Activated naive CD8-positive, alpha-beta T cell treated with anti-CD3 and anti-CD28 coated beads for 36 hours (primary cell): ENCODE measurements at regions not wholly inside any gene's neighbourhood (a gene's known extent, or its start where the extent isn't known, plus 50 kb on each side); places are given as distances from the start of the nearest gene placed in this dataset.
"Not testable (repeated sequence)": the region's sequence is repeated elsewhere in the genome, so short reads cannot be mapped to it uniquely, and the experiment has no call there.

Experiments
- DNase-seq: peaks from one replicate; pipeline ENCODE4 v3.0.0; 2021
- H3K27ac Mint-ChIP-seq: one replicate; pipeline ENCODE4 v1.8.0; 2022; ENCODE audit warnings: mild to moderate bottlenecking, moderate library complexity, mixed read lengths
- H3K27me3 Mint-ChIP-seq: one replicate; pipeline ENCODE4 v1.8.0; 2022; ENCODE audit warnings: mild to moderate bottlenecking, mixed read lengths
- H3K36me3 Mint-ChIP-seq: one replicate; pipeline ENCODE4 v1.8.0; 2021; ENCODE audit warnings: mild to moderate bottlenecking, mixed read lengths
- H3K4me1 Mint-ChIP-seq: one replicate; pipeline ENCODE4 v1.8.0; 2021; ENCODE audit warnings: mixed read lengths
- H3K4me3 Mint-ChIP-seq: one replicate; pipeline ENCODE4 v1.8.0; 2022; ENCODE audit warnings: mild to moderate bottlenecking, moderate library complexity, mixed read lengths
- H3K9me3 Mint-ChIP-seq: one replicate; pipeline ENCODE4 v1.8.0; 2022; ENCODE audit warnings: mixed read lengths

DNA sequence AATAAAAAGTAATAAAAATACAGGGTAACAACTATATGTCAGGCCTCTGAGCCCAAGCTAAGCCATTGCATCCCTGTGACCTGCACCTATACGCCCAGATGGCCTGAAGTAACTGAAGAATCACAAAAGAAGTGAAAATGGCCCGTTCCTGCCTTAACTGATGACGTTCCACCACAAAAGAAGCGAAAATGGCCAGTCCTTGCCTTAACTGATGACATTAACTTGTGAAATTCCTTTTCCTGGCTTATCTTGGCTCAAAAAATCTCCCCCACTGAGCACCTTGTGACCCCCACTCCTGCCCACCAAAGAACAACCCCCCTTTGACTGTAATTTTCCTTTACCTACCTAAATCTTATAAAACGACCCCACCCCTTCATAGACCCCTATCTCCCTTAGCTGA is 963.8 kb downstream of the FAM181B start:
- H3K4me3 Mint-ChIP-seq, DNase-seq, H3K27me3 Mint-ChIP-seq, H3K4me1 Mint-ChIP-seq, H3K9me3 Mint-ChIP-seq, H3K36me3 Mint-ChIP-seq, H3K27ac Mint-ChIP-seq: not testable (repeated sequence)

DNA sequence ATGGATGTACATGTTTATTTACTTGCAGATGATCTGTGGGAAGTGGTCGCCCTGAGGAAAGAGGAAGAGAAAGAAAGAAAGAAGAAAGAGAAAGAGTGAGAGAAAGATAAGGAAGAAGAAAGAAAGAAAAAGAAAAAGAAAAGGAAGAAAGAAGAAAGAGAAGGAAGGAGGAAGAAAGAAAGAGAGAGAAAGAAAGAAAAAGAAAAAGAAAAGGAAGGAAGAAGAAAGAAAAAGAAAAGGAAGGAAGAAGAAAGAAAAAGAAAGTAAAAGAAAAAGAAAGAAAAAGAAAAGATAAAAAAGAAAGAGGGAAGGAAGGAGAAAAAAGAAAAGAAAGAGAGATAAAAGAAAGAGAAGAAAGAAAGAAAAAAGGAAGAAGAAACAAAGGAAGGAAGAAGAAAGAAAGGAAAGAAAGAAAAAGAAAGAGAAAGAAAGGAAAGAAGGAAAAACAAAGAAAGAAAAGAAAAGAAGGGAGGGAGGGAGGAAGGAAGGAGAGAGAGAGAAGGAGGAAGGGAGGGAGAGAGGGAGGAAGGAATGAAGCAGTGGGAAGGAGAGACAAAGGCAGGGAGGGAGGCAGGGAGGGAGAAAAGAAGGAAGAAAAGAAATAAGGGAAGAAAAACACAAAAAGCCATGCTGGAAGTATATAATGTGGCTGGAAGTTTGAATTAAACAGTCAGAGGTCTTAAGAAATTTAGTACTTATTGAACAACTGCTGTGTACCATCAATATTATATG is 976.6 kb downstream of the FAM181B start:
- Mint-ChIP-seq H3K4me1 (no peaks in the 10 kb centered on the region), H3K27me3 (peaks cover 13% of the 10 kb centered on the region), H3K9me3 (no peaks in the 10 kb centered on the region), H3K4me3 (no peak overlapping the region), H3K36me3 (no peaks in the 10 kb centered on the region), H3K27ac (no peak overlapping the region)
- DNase-seq: no peak

DNA sequence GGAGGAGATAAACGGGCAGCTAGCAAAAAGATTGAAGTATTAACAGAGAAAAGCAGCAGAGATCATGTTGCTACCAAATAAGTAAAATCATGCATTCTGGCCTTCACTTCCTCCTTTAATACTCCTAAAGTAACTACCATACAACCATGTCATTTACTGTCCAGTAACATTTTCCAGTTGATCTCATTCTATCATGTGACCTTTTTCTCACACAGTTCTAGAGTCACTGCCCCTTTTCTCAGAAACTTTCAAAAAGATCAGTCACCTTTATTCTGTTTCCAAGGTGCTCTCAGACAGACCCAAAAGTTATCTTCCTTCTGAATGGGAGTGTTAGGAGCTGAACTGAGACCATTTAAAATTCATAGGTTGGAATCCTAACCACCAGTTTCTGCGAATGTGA is 984.4 kb downstream of the FAM181B start:
- Mint-ChIP-seq H3K27ac (no peak overlapping the region), H3K9me3 (no peaks in the 10 kb centered on the region), H3K4me1 (peaks cover 8% of the 10 kb centered on the region), H3K4me3 (no peak overlapping the region), H3K36me3 (no peaks in the 10 kb centered on the region), H3K27me3 (peaks cover 6% of the 10 kb centered on the region)
- DNase-seq: no peak

DNA sequence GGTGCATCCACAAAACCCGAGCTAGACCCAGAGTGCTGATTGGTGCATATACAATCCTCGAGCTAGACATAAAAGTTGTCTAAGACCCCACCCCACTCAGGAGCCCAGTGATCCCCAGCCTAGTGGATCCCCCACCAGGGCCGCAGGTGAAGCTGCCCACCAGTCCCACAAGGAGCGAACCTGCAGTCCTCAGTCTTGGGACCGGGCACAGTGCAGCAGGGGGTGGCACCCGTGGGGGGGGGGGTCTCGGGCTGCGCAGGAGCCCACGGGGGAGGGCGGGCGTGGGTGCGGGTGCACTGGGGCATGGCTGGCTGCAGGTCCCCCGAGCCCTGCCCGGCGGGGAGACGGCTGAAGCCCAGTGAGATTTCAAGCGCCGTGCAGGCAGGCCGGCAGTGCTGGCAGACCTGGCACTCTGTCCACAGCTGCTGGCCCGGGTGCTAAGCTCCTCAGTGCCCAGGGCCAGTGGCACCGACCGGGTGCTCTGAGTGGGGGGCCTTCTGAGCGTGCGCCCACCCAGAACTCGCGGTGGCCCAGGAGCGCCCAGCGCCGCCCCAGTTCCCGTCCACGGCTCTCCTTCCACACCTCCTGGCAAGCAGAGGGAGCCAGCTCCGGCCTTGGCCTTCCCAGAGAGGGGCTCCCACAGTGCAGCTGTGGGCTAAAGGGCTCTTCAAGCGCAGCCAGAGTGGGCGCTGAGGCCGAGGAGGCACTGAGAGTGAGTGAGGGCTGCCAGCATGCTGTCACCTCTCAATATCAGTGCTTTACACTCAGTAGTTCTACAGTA is 989.1 kb downstream of the FAM181B start:
- Mint-ChIP-seq H3K36me3 (no peaks in the 10 kb centered on the region), H3K27me3 (peaks cover 6% of the 10 kb centered on the region), H3K9me3 (no peaks in the 10 kb centered on the region), H3K4me1 (peaks cover 7% of the 10 kb centered on the region), H3K4me3 (no peak overlapping the region), H3K27ac (no peak overlapping the region)
- DNase-seq: no peak

DNA sequence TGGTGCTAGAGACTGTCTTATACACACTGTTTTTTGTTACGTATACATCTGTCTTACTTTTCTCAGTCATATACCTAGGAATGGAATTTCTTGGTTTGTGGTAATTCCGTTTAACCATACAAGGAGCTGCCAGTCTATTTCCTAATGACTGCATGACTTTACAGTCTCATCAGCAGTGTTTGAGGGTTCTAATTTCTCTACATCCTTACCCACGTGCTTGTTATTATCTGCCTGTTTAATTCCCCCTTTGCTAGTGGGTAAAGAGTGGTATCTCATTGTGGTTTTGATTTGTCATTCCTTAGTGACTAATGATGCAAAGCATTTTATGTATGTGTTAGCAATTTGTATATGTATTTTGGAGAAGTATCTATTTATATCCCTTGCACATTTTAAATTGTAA is 1008.0 kb downstream of the FAM181B start:
- DNase-seq: no peak
- H3K4me1 Mint-ChIP-seq: no peaks in the 10 kb centered on the region
- no peak overlapping the region for H3K4me3 Mint-ChIP-seq
- no peak overlapping the region for H3K27ac Mint-ChIP-seq
- H3K27me3 Mint-ChIP-seq: no peaks in the 10 kb centered on the region
- no peaks in the 10 kb centered on the region for H3K36me3 Mint-ChIP-seq
- H3K9me3 Mint-ChIP-seq: peaks cover 12% of the 10 kb centered on the region

DNA sequence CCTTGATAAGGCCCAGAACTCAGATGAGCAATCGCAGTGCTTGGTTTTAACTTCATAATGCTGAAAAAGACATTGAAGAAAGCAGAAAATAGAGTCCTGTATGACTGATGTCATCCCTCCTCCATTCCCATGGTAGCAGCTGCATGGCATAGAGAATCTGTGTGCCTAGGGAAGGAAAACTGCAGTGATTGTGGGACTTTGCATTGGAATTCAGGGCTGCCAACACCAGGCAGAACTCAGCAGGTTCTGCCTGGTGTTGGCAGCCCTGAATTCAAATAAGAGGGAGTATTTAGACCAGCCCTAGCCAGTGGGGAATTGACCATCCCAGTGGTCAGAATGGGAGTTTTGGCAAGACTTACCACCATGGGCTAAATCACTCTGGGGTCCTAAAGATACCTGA is 1016.0 kb downstream of the FAM181B start:
- Mint-ChIP-seq H3K27me3 (no peaks in the 10 kb centered on the region), H3K9me3 (no peaks in the 10 kb centered on the region), H3K4me3 (no peak overlapping the region), H3K4me1 (no peaks in the 10 kb centered on the region), H3K36me3 (no peaks in the 10 kb centered on the region), H3K27ac (no peak overlapping the region)
- DNase-seq: no peak

DNA sequence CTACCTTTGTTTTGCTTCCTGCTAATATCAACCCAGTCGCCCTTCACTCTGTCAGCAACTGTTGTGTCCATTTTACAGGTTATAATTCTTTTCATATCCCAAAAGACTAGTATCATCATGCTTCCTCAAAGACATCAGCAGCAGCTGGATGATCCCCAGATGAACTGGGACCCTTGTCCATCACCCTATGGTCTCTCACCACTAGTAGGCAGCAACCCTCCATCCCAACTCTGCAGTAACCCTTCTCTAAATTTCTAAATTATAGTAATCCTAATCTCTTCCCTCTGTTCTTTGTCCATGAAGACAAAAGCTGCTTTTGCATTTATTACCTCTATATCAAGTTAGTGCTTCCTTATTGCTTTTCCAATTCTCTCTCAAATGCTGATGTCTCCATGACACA is 1025.8 kb downstream of the FAM181B start:
- DNase-seq: no peak
- Mint-ChIP-seq H3K27ac (no peak overlapping the region), H3K4me3 (no peak overlapping the region)

DNA sequence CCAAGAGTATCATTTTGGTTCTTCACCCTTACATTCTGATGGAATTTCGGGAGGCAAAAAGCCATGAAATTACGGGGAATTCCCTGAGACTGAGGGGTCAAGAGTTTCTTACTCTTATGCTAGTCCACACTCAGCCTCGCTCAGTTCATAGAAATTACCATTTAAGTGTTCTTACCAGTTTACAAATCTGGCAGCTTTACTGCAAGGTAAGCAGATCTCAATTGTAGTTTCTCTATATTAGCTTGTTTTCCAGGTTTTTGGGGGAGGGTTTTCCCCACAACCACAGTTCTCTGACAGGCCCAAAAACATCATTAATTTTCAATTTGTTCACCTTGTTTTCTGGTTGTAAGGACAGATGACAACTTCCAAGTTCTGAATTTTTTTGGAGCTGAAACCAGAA is 1028.4 kb downstream of the FAM181B start:
- Mint-ChIP-seq H3K27me3 (no peaks in the 10 kb centered on the region), H3K4me1 (no peaks in the 10 kb centered on the region), H3K4me3 (no peak overlapping the region), H3K36me3 (no peaks in the 10 kb centered on the region), H3K9me3 (peaks cover 13% of the 10 kb centered on the region), H3K27ac (no peak overlapping the region)
- DNase-seq: no peak

More for the DNA sequence above, 1025.8 kb downstream of the FAM181B start:
- H3K27me3 Mint-ChIP-seq: no peaks in the 10 kb centered on the region
- no peaks in the 10 kb centered on the region for H3K4me1 Mint-ChIP-seq
- H3K36me3 Mint-ChIP-seq: no peaks in the 10 kb centered on the region
- peaks cover 1% of the 10 kb centered on the region for H3K9me3 Mint-ChIP-seq

DNA sequence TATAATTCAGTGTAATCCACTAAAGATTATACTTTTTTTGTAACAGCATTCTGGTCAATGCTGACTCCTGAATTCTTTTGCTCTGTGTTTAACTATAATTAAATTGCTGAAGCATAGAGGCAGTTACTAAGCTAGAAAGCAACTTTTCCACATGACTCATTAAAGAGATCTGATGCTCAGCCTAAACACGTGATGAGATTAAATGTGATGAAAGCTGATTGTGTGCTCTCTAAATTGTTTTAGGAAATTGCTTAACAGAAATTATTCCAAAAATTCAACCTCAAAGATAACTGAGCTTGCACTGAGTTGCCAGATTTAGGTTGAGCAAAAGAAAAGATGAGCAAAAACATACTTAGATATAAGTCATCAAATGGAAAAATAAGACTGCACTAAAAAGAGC is 1033.6 kb downstream of the FAM181B start:
- no peaks in the 10 kb centered on the region for H3K4me1 Mint-ChIP-seq
- no peaks in the 10 kb centered on the region for H3K36me3 Mint-ChIP-seq
- H3K9me3 Mint-ChIP-seq: peaks cover 40% of the 10 kb centered on the region
- H3K27me3 Mint-ChIP-seq: no peaks in the 10 kb centered on the region
- H3K27ac Mint-ChIP-seq: no peak overlapping the region
- DNase-seq: no peak
- no peak overlapping the region for H3K4me3 Mint-ChIP-seq

DNA sequence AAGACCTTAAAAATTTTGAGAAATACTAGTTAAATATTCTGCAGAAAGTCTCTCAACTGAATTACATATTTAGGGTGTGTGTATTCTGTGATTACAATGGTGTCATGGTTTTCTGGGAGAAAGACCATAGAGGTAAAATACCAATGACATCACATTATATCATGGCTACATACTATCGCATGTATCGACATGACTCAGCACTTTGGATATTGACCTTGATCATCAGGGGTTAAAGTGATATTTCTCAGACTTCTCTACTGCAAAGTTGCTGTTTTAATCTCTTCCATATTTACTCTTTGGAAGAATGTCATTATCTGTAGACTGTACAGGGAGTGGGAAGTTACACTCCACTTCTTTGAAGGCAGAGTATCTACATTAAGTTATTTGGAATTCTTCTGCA is 1046.6 kb downstream of the FAM181B start:
- Mint-ChIP-seq H3K27me3 (no peaks in the 10 kb centered on the region), H3K9me3 (no peaks in the 10 kb centered on the region), H3K4me3 (no peak overlapping the region), H3K36me3 (no peaks in the 10 kb centered on the region), H3K4me1 (no peaks in the 10 kb centered on the region), H3K27ac (no peak overlapping the region)
- no peak for DNase-seq

DNA sequence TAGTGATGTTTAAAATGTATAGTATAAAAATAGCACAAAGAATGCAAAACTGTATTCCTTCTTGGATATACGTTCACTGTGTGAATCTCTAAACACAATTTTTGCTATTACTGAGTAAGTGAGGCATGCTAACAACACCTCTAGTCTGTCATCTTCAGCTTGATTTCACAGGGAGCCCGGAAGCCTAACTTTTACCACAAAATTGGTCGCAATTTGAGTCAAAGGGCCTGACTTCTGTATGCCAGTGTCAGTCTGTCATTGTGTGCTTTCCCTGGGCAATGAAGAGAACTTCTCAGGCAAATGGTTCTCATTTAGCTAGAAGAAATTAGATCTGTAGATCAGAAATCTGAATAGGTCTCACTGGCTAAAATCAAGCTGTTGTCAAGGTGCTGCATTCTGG is 1059.5 kb downstream of the FAM181B start:
- H3K27ac Mint-ChIP-seq: no peak overlapping the region
- H3K9me3 Mint-ChIP-seq: peaks cover 8% of the 10 kb centered on the region
- DNase-seq: no peak
- H3K27me3 Mint-ChIP-seq: peaks cover 7% of the 10 kb centered on the region
- no peak overlapping the region for H3K4me3 Mint-ChIP-seq
- no peaks in the 10 kb centered on the region for H3K4me1 Mint-ChIP-seq
- H3K36me3 Mint-ChIP-seq: no peaks in the 10 kb centered on the region

DNA sequence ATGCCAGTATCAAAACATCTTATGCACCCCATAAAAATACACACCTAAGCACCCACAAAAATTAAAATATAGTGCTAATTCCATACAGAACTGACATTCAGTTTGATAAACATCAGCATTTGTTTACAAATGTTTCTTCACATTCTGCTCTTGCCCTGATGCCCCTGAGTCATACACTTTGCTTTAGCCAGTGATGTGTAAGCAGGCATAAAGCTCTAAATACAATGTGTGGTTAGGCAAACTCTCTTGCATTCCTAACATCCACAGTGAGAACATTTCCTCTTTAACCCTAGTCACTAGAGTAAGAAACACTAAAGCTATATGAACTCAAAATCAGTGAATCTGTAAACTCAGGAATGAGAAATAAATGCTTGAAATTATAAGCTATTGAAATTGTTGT is 1060.7 kb downstream of the FAM181B start:
- DNase-seq: no peak
- Mint-ChIP-seq H3K4me1 (no peaks in the 10 kb centered on the region), H3K27me3 (peaks cover 7% of the 10 kb centered on the region), H3K4me3 (no peak overlapping the region), H3K36me3 (no peaks in the 10 kb centered on the region), H3K27ac (no peak overlapping the region), H3K9me3 (peaks cover 6% of the 10 kb centered on the region)

DNA sequence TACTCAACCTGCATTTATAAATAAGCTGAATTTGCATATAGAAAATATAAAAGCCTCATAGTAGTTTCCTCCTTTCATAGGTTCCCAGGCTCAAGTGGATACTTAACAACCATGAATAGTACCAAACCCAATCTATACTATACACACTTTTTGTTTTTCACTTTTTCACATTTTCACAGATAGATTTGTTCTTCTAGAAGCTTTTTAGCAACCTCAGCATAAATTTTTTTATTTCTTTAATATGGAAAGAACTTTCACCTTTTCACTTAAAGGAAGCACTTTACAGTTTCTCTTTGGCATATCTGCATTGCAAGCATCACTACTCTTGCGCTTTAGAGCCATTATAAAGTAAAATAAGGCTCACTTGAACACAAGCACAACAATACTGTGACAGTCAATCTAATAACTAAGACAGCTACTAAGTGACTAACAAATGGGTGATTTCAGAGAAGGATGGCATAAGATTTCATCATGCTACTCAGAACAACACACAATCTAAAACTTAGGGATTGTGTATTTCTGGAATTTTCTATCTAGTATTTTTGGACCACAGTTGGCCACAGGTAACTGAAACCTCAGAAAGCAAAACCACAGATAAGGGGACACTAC is 1063.6 kb downstream of the FAM181B start:
- no peak overlapping the region for H3K4me3 Mint-ChIP-seq
- H3K4me1 Mint-ChIP-seq: no peaks in the 10 kb centered on the region
- H3K27me3 Mint-ChIP-seq: peaks cover 5% of the 10 kb centered on the region
- no peaks in the 10 kb centered on the region for H3K36me3 Mint-ChIP-seq
- no peaks in the 10 kb centered on the region for H3K9me3 Mint-ChIP-seq
- no peak for DNase-seq
- H3K27ac Mint-ChIP-seq: no peak overlapping the region

DNA sequence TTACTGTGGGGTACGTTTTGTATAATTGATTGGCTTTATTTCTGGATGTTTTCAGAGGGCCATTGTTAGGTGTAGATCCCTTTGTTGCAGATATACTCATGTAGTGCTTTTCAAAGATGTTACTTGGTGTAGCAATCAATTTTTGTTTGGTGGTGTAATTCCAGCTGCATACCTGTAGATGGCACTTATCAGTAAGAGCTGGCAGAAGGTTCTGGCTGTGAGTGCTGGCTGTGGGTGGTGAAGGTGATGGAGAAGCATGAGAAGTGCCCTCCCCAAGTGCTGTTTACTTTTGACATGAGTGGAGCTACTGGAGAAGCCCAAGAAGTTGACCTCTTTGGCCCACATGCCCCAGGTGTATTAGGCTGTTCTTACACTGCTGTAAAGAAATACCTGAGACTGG is 1074.9 kb downstream of the FAM181B start:
- H3K27ac Mint-ChIP-seq: no peak overlapping the region
- no peaks in the 10 kb centered on the region for H3K4me1 Mint-ChIP-seq
- H3K36me3 Mint-ChIP-seq: peaks cover 2% of the 10 kb centered on the region
- H3K4me3 Mint-ChIP-seq: no peak overlapping the region
- peaks cover 15% of the 10 kb centered on the region for H3K9me3 Mint-ChIP-seq
- H3K27me3 Mint-ChIP-seq: peaks cover 30% of the 10 kb centered on the region
- no peak for DNase-seq

DNA sequence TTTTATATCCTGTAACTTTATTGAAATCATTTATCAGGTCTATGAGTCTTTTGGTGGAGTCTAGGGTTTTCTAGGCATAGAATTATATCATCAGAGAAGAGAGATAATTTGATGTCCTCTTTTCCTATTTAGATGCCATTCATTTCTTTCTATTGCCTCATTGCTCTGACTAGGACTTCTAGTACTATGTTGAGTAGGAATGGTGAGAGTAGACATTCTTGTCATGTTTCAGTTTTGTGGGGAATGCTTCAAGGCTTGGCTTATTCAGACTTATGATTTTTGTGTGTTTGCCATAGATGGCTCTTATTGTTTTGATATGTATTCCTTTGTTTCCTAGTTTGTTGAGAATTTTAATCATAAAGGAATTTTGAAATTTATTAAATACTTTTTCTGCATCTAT is 1078.3 kb downstream of the FAM181B start:
- no peaks in the 10 kb centered on the region for H3K4me1 Mint-ChIP-seq
- H3K27me3 Mint-ChIP-seq: peaks cover 24% of the 10 kb centered on the region
- no peak overlapping the region for H3K4me3 Mint-ChIP-seq
- DNase-seq: no peak
- H3K36me3 Mint-ChIP-seq: peaks cover 2% of the 10 kb centered on the region
- peaks cover 15% of the 10 kb centered on the region for H3K9me3 Mint-ChIP-seq
- no peak overlapping the region for H3K27ac Mint-ChIP-seq

DNA sequence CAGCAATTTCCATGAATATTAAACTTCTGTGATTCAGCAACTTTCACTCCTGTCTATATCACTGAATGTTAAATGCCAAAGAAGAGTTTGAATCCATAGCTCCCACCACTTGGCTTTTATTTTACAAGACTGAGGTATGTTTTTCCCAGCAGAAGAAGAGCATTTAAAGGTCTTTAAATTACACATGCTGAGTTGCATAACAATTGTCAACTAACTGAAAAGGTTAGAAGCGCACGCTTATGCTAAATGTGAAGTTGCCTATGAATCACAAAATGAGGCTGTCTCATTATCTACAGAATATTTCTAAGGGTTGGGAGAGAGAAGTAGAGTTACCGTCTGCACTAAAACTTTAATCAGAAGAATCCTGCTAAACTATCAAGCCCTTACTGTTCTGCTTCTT is 1086.3 kb downstream of the FAM181B start:
- Mint-ChIP-seq H3K4me3 (no peak overlapping the region), H3K27me3 (peaks cover 33% of the 10 kb centered on the region), H3K27ac (no peak overlapping the region), H3K36me3 (no peaks in the 10 kb centered on the region), H3K9me3 (no peaks in the 10 kb centered on the region), H3K4me1 (peaks cover 2% of the 10 kb centered on the region)
- DNase-seq: no peak
